HG02938 (cell line): ENCODE measurements at regions not wholly inside any gene's neighbourhood (a gene's known extent, or its start where the extent isn't known, plus 50 kb on each side); places are given as distances from the start of the nearest gene placed in this dataset.

Experiments used
- ATAC-seq: cut with Tn5 transposase; IDR thresholded peaks from one replicate; pipeline ENCODE4 v1.9.1; 2021; ENCODE audit warnings: mild to moderate bottlenecking, moderate library complexity; ENCODE audit not compliant: unreplicated experiment

GRCh38 chr4:155616117-155616516 is 50.5 kb upstream of the GUCY1A1 start:
- no peak for ATAC-seq

GRCh38 chr4:155615081-155615887 is 51.4 kb upstream of the GUCY1A1 start:
- ATAC-seq = no peak

- ATAC-seq = no peak
Observed at GRCh38 chr4:155614111-155614762, 52.4 kb upstream of the GUCY1A1 start.

GRCh38 chr4:155612074-155612473 is 54.6 kb upstream of the GUCY1A1 start:
- ATAC-seq = no peak

GRCh38 chr4:155611501-155611900 is 55.1 kb upstream of the GUCY1A1 start:
- no peak for ATAC-seq

- ATAC-seq = no peak
Observed at GRCh38 chr4:155610143-155610542, 56.5 kb upstream of the GUCY1A1 start.

- ATAC-seq = peak; percentile 82
Observed at GRCh38 chr4:155609455-155610059, 57.1 kb upstream of the GUCY1A1 start.

- ATAC-seq = no peak
Observed at GRCh38 chr4:155608225-155608885, 58.3 kb upstream of the GUCY1A1 start.

- ATAC-seq = no peak
Observed at GRCh38 chr4:155607481-155607880, 59.2 kb upstream of the GUCY1A1 start.

GRCh38 chr4:155604718-155605626 is 61.7 kb upstream of the GUCY1A1 start:
- no peak for ATAC-seq

- ATAC-seq = no peak
Observed at GRCh38 chr4:155603360-155603891, 63.2 kb upstream of the GUCY1A1 start.

GRCh38 chr4:155602351-155603140 is 64.1 kb upstream of the GUCY1A1 start:
- ATAC-seq = no peak

GRCh38 chr4:155600244-155600643 is 66.4 kb upstream of the GUCY1A1 start:
- ATAC-seq = no peak

GRCh38 chr4:155599596-155599995 is 67.1 kb upstream of the GUCY1A1 start:
- ATAC-seq = no peak

GRCh38 chr4:155599085-155599484 is 67.6 kb upstream of the GUCY1A1 start:
- no peak for ATAC-seq

- no peak for ATAC-seq
Observed at GRCh38 chr4:155597933-155598451, 68.7 kb upstream of the GUCY1A1 start.

- no peak for ATAC-seq
Observed at GRCh38 chr4:155597281-155597680, 69.4 kb upstream of the GUCY1A1 start.

GRCh38 chr4:155593793-155594192 is 72.9 kb upstream of the GUCY1A1 start:
- no peak for ATAC-seq

GRCh38 chr4:155592938-155593297 is 73.7 kb upstream of the GUCY1A1 start:
- no peak for ATAC-seq
